Activated CD8-positive, alpha-beta memory T cell treated with anti-CD3 and anti-CD28 coated beads for 48 hours (primary cell): ENCODE measurements at regions not wholly inside any gene's neighbourhood (a gene's known extent, or its start where the extent isn't known, plus 50 kb on each side); places are given as distances from the start of the nearest gene placed in this dataset.

Source experiments
- DNase-seq, 3 experiments: peaks; one replicate each; pipeline ENCODE4 v3.0.0-alpha.2; 2020; ENCODE audit warnings: low read depth in 2 of 3, low spot score in 2 of 3

- no peak for DNase-seq
These were observed 802.8 kb upstream of the CXADR start for GRCh38 chr21:16709866-16710550.

DNA sequence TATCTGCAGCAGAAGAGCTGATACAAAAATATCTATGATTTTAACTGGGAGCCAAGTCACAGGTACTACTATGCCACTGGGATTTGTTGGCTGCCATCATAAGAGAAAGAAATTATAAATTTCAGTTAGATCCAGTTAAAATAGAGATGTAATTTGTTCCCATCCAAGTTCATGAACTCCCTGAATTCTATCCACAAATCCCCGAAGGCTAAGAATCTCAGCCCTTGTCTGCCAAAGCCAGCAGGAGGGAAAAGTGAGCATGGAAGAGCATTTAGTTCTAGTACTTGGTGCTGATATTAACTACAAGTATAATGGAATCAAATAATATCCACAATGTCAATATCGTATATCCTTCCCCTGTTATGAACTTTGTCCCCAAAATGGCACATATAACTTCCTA, 801.1 kb upstream of the CXADR start:
- no peak for DNase-seq

- no peak for DNase-seq
These were observed 799.3 kb upstream of the CXADR start for GRCh38 chr21:16713331-16714117.

DNA sequence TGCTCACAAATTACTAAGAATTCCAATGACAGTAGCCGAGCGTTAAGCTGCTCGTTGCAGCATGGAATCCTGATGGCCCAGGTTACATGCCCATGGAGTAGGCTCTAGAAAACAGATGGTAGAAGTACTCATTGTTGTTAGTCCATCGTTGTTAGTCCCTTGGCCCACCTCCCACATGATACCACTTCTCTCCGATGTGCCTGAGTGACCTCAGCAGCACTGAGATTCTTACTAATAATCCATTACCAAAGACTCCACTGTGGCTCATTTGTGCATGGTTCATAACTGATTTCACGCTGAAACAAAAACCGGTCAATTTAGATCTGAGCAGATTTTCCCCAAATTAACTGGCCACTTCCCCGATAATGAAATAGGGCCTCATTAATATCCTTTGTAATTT, 772.3 kb upstream of the CXADR start:
- no peak for DNase-seq

GRCh38 chr21:16741141-16741665, 771.6 kb upstream of the CXADR start:
- no peak for DNase-seq

GRCh38 chr21:16742131-16742641, 770.7 kb upstream of the CXADR start:
- DNase-seq, result no peak

- DNase-seq, result no peak
These were observed 770.1 kb upstream of the CXADR start for GRCh38 chr21:16742741-16743140.

GRCh38 chr21:16743317-16743716, 769.5 kb upstream of the CXADR start:
- DNase-seq, result no peak

- no peak for DNase-seq
These were observed 761.9 kb upstream of the CXADR start for GRCh38 chr21:16750926-16751325.

GRCh38 chr21:16751695-16752474, 761.0 kb upstream of the CXADR start:
- DNase-seq, result no peak

DNA sequence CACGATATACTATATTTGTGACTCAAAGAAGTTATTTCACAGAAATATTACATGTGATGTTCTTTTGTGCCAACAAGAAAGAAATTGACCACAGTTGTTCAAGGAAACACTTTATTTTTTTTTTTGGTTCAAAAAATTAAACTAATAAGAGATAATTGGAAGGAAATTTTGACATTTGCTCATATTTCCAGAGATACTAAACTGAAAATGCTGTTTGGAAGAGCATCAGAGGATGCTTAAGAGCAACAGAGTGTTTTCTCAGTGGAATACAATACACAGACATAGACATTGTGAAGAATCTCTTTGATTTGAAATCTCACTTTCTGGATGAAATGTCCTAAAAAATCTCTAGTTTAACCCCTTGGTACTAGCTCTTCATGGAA, 760.4 kb upstream of the CXADR start:
- DNase-seq, result no peak

GRCh38 chr21:16755061-16755460, 757.8 kb upstream of the CXADR start:
- no peak for DNase-seq

DNA sequence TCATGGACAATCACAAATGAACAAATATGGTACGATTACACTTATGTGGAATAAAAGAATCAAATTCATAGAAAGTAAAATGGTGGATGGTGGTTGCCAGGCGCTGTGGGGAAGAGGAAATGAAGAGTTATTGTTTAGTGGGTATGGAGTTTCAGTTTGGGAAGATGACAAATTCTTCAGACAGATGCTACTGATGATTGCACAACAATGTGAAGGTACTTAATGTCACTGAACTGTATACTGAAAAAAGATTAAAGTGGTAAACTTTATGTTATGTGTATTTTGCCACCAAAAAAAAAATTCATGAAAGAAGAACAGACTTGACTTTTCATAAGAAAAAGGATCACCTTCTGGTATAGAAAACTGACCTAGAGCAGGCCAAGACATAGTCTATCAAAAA, 745.6 kb upstream of the CXADR start:
- DNase-seq, result no peak

GRCh38 chr21:16768096-16768495, 744.7 kb upstream of the CXADR start:
- DNase-seq, result no peak

DNA sequence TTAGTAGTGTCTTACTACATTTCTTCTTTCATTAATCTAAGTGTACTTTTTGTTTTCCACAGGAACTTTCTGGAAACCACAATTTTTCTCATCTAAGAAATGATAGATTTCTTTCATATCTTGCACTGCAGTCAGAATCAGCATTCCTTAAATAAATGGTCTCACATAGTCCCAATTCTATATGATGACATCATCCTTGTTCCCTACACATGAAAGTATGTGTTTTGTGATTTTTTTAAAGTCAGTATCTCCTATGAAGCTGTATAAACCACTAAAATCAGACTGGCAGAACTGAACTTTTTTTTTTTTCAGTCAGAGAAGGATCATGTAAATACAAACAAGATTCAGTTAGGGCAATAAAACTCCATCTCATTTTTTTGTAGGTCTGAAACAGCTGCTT, 742.6 kb upstream of the CXADR start:
- no peak for DNase-seq

DNA sequence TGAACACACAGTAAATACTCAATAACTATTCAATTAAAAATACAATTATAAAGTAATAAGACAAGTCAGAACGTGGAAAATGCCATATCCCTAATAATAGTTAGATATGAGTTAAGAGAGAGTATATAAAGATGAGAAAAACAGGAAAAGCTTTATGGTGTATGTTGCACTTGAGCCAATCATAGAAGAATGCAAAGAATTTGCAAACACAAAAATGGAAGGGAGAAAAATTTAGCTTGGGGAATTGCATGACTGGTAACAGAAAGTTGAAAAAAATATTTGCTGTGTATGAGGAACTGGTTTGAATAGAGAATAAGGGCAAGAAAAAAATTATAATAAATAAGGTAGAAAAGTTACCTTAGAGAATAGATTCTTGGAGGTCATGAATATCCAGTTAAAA, 739.6 kb upstream of the CXADR start:
- DNase-seq, result no peak

- DNase-seq, result no peak
These were observed 737.8 kb upstream of the CXADR start for GRCh38 chr21:16775076-16775475.

DNA sequence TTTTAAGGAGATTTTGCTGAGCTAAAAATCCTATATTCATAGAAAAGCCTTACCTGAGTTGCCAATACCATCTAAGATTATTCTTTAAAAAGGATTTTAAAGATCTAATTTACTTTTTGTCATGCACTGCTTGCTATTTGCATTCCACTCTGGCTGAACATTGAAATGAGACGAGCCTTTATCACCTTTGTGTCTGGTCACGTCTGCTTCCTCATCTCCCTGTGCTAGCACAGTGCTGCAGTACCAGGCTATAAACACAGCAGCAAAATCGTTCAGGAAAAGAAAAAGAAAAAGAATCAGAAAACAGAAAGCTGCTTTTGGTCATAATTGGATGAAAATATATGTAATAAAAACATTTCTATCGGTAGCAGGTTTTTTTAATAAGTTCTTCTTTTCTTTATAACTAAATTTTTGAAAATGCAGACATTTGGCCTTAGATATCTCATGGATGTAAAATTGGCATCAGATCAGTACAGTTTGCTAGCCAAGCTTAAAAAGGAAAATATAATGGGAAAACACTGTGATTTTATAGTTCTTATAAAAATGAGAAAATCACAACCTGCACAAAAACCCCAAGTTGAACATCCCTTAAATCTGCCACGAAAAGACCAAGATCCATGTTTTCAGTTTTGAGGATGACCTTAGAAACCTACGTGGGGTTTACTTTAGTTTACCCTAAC, 735.7 kb upstream of the CXADR start:
- DNase-seq, result no peak

GRCh38 chr21:16788584-16788983, 724.3 kb upstream of the CXADR start:
- DNase-seq, result no peak

DNA sequence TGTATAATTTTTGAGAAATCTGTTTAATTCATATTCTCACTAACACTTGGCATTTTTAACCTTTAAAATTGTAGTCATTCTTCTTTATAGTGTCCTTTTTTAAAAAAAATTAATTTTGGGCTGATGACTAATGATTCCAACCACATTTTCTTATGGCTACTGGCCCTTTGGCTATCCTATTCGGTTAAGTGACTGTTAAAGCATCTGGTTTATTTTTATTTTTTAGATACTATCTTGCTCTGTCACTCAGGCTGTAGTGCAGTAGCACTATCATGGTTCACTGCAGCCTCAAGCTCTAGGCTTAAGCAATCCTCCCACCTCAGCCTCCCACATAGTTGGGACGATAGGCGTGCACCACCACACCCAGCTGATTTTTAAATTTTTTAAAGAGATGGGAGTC, 723.2 kb upstream of the CXADR start:
- DNase-seq, result no peak

DNA sequence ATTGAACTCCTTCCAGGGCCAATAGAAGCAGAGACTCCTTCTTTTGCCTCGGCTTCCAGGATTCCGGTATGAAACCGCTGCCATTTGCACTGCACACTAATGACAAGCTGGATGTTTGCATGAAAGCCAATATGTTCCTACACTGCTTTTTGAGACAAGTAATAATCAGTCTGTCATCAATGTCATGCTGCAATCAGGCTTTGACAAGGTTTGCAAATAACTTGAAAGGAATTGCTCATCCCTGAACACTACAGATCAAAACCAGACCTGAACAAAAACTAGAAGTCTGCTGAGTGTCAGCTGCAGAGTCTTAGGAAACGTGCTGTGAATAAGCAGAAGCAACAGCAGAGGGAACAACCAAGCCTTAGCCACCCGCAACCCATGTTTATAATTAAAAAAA, 720.7 kb upstream of the CXADR start:
- DNase-seq, result no peak
